SK-N-MC (cell line): ENCODE measurements at regions not wholly inside any gene's neighbourhood (a gene's known extent, or its start where the extent isn't known, plus 50 kb on each side); places are given as distances from the start of the nearest gene placed in this dataset.

Experiments used
- DNase-seq: peaks from one replicate; pipeline ENCODE4 v3.0.0-alpha.2; 2011; ENCODE audit warnings: low read depth, low spot score
- H3K27ac ChIP-seq: fragments of 200-600 bp; sonication (generic); 2 replicates; pipeline ENCODE4 v1.5.1; 2016; ENCODE audit warnings: mixed run types
- H3K36me3 ChIP-seq: fragments of 200-600 bp; sonication (generic); 2 replicates; pipeline ENCODE4 v1.6.1; 2017; ENCODE audit warnings: antibody characterized with exemption, low read length, mixed read lengths; ENCODE audit not compliant: insufficient read depth
- H3K4me3 ChIP-seq: fragments of 200-600 bp; sonication (generic); 2 replicates; pipeline ENCODE4 v1.5.1; 2016
- H3K9ac ChIP-seq: fragments of 200-600 bp; sonication (generic); 2 replicates; pipeline ENCODE4 v1.8.0; 2017; ENCODE audit warnings: mixed run types, mixed read lengths; ENCODE audit not compliant: insufficient read length
- H3K9me3 ChIP-seq: fragments of 200-600 bp; sonication (generic); 2 replicates; pipeline ENCODE4 v1.6.1; 2017; ENCODE audit warnings: low read depth, mild to moderate bottlenecking, antibody characterized with exemption, low read length, moderate library complexity, mixed read lengths
- EZH2 ChIP-seq: fragments of 200-600 bp; sonication (generic); IDR thresholded peaks from one replicate; pipeline ENCODE4 v1.6.1; 2017; ENCODE audit warnings: antibody characterized with exemption
- FOXP2 ChIP-seq: optimal IDR thresholded peaks from 2 replicates; pipeline ENCODE3; 2011; ENCODE audit warnings: mild to moderate bottlenecking, moderate library complexity; ENCODE audit not compliant: insufficient read depth; ENCODE audit errors: extremely low read length, control extremely low read depth
- POLR2AphosphoS5 ChIP-seq: IDR thresholded peaks from 2 replicates; pipeline ENCODE4 v1.6.1; 2012; ENCODE audit warnings: mild to moderate bottlenecking, low read depth, low read length, borderline replicate concordance

GRCh38 chr10:130483691-130484467, 347.7 kb downstream of the GLRX3 start:
- Histone ChIP-seq H3K27ac (no peak overlapping the region), H3K4me3 (no peak overlapping the region), H3K36me3 (no peaks in the 10 kb centered on the region), H3K9ac (no peak overlapping the region), H3K9me3 (no peaks in the 10 kb centered on the region)
- DNase-seq = no peak
- TF ChIP-seq FOXP2 = no peak
- no peak for TF ChIP-seq EZH2
- TF ChIP-seq POLR2AphosphoS5 = no peak

GRCh38 chr10:130484468-130485180, 348.4 kb downstream of the GLRX3 start:
- TF ChIP-seq POLR2AphosphoS5 (no peak), FOXP2 (no peak), EZH2 (no peak)
- no peak for DNase-seq
- no peak overlapping the region for H3K4me3 ChIP-seq
- no peak overlapping the region for H3K27ac ChIP-seq
- no peaks in the 10 kb centered on the region for H3K9me3 ChIP-seq
- no peaks in the 10 kb centered on the region for H3K36me3 ChIP-seq
- no peak overlapping the region for H3K9ac ChIP-seq

GRCh38 chr10:130485236-130485957, 349.2 kb downstream of the GLRX3 start:
- H3K27ac ChIP-seq = no peak overlapping the region
- H3K36me3 ChIP-seq = no peaks in the 10 kb centered on the region
- DNase-seq = no peak
- TF ChIP-seq POLR2AphosphoS5 (no peak), FOXP2 (no peak)
- H3K4me3 ChIP-seq = no peak overlapping the region
- H3K9me3 ChIP-seq = no peaks in the 10 kb centered on the region
- no peak overlapping the region for H3K9ac ChIP-seq

DNA sequence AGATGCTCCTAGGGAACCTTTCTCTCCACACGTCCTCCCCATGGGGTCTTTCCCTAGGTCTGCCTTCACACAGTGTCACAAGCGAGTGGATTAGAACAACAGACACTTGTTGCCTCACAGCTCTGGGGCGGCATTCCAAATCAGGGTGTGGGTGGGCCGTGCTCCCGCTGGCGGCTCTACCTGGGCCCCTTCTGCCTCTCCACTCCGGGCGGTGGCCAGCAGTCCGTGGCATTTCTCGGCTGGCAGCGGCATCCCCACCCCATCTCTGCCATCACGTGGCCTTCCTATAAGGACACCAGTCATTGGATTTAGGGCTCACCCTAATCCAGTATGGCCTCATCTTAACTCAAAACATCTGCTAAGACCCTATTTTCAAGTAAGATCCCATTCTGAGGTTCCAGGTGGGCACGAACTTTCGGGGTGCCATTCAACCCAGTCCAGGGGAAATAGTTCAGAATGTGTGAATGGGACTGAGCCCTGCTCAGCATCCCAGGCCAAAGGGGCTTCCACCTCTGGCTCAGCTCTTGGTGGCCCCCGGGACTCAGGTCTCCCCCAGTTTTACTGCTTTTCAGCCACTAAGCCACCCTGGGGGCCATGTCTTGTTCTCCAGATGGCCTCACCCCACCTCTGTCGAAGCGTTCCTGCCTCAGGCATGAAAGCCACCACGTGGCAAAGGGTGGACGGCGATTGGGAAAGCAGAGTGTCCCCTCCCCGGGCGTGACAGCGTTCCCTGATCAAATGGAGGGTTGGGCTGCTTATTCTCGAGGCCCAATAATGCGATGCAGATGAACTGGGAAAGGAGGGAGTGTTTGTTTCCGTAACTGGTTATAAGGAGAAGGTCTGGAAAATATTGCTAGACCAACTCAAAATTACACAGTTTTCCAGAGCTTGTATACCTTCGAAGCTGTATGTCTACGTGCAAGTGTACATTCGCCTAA, 350.0 kb downstream of the GLRX3 start:
- Histone ChIP-seq H3K9ac (no peak overlapping the region), H3K36me3 (no peaks in the 10 kb centered on the region), H3K9me3 (no peaks in the 10 kb centered on the region), H3K27ac (no peak overlapping the region), H3K4me3 (no peak overlapping the region)
- no peak for TF ChIP-seq POLR2AphosphoS5
- no peak for TF ChIP-seq FOXP2
- TF ChIP-seq EZH2 = no peak
- no peak for DNase-seq

DNA sequence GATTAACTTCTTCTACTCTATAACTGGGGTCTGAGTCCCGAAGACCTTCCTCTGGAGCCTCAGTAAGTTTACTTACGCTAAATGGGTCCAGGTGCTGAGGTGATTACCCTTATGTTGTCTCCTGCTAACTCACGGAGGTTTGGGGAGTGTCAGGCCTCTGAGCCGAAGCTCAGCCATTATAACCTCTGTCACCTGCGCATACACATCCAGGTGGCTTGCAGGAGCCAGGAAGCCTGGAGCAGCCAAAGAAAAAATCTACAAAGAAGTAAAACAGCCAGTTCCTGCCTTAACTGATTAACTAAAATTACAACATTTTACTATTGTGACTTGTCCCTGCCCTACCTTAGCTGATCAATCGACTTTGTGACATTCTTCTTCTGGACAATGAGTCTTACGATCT, 350.7 kb downstream of the GLRX3 start:
- Histone ChIP-seq H3K27ac (no peak overlapping the region), H3K4me3 (no peak overlapping the region), H3K36me3 (no peaks in the 10 kb centered on the region), H3K9ac (no peak overlapping the region), H3K9me3 (no peaks in the 10 kb centered on the region)
- TF ChIP-seq FOXP2 (no peak), POLR2AphosphoS5 (no peak), EZH2 (no peak)
- no peak for DNase-seq

DNA sequence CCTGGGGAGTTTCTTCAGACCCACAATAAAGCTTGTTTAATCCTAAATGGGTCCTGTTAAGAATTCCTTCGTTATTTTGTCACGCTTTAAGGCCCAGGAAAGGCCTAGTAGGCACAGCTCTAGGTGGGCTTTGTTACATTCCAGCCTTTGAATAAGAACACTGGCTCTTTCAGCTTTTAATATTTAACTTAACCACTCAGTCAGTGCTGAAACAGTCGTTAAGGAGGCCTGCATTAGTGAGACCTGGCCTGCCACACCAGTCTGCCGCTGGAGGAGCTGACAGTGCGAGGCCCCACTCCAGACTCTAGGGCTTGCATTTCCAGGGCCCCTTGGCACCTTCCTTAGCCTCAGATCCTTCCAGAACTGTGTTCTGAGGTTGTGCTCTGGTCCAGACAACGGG, 351.4 kb downstream of the GLRX3 start:
- TF ChIP-seq FOXP2 = no peak
- TF ChIP-seq POLR2AphosphoS5 = no peak
- no peak for TF ChIP-seq EZH2
- Histone ChIP-seq H3K36me3 (no peaks in the 10 kb centered on the region), H3K27ac (no peak overlapping the region), H3K9me3 (no peaks in the 10 kb centered on the region), H3K4me3 (no peak overlapping the region), H3K9ac (no peak overlapping the region)
- DNase-seq = no peak

- no peaks in the 10 kb centered on the region for H3K9me3 ChIP-seq
- DNase-seq = no peak
- no peak for TF ChIP-seq EZH2
- no peak for TF ChIP-seq POLR2AphosphoS5
- no peak for TF ChIP-seq FOXP2
- no peak overlapping the region for H3K27ac ChIP-seq
- no peaks in the 10 kb centered on the region for H3K36me3 ChIP-seq
- no peak overlapping the region for H3K9ac ChIP-seq
- H3K4me3 ChIP-seq = no peak overlapping the region
Measured at GRCh38 chr10:130489891-130490290, 353.7 kb downstream of the GLRX3 start.
